KMS-11 (cell line): ENCODE measurements at regions not wholly inside any gene's neighbourhood (a gene's known extent, or its start where the extent isn't known, plus 50 kb on each side); places are given as distances from the start of the nearest gene placed in this dataset.

Source experiments
- H2AFZ ChIP-seq: fragments of 200-600 bp; sonication (generic); 2 replicates; pipeline ENCODE4 v1.6.1; 2016; ENCODE audit warnings: antibody characterized with exemption, mixed run types, low read depth
- H3K27ac ChIP-seq: fragments of 200-600 bp; sonication (generic); 2 replicates; pipeline ENCODE4 v1.6.1; 2016; ENCODE audit warnings: mild to moderate bottlenecking, mixed run types
- H3K27me3 ChIP-seq: fragments of 200-600 bp; sonication (generic); 2 replicates; pipeline ENCODE4 v1.6.1; 2017; ENCODE audit warnings: mild to moderate bottlenecking, low read depth, mixed run types, moderate library complexity; ENCODE audit not compliant: insufficient read depth
- H3K36me3 ChIP-seq: fragments of 200-600 bp; sonication (generic); 2 replicates; pipeline ENCODE4 v1.6.1; 2017; ENCODE audit warnings: mild to moderate bottlenecking, mixed run types; ENCODE audit not compliant: insufficient read depth
- H3K4me1 ChIP-seq: fragments of 200-600 bp; sonication (generic); 2 replicates; pipeline ENCODE4 v1.6.1; 2016; ENCODE audit warnings: mild to moderate bottlenecking, low read depth, mixed run types; ENCODE audit not compliant: poor library complexity, severe bottlenecking
- H3K4me2 ChIP-seq: fragments of 200-600 bp; sonication (generic); 2 replicates; pipeline ENCODE4 v1.7.0; 2016; ENCODE audit warnings: mild to moderate bottlenecking, mixed run types
- H3K4me3 ChIP-seq: fragments of 200-600 bp; sonication (generic); IDR thresholded peaks from 2 replicates; pipeline ENCODE4 v1.6.1; 2017; ENCODE audit warnings: low read depth, low read length, mixed read lengths; ENCODE audit not compliant: insufficient read depth
- H3K79me2 ChIP-seq: fragments of 200-600 bp; sonication (generic); 2 replicates; pipeline ENCODE4 v1.6.1; 2016; ENCODE audit warnings: low read depth, mixed run types; ENCODE audit not compliant: insufficient read depth
- H3K9ac ChIP-seq: fragments of 200-600 bp; sonication (generic); 2 replicates; pipeline ENCODE4 v1.6.1; 2016; ENCODE audit warnings: mild to moderate bottlenecking, mixed run types
- H4K20me1 ChIP-seq: fragments of 200-600 bp; sonication (generic); 2 replicates; pipeline ENCODE4 v1.6.1; 2016; ENCODE audit warnings: mild to moderate bottlenecking, mixed run types; ENCODE audit not compliant: insufficient read depth
- CTCF ChIP-seq: fragments of 200-600 bp; sonication (generic); conservative IDR thresholded peaks from 2 replicates; pipeline ENCODE4 v1.6.1; 2017; ENCODE audit warnings: low read depth, mild to moderate bottlenecking, antibody characterized with exemption, low read length, moderate library complexity, mixed read lengths

- 0 out of 2 replicates have a peak, but pooled peaks cover 4% of the 10 kb centered on the region for H3K27me3 ChIP-seq
- H3K27ac ChIP-seq, result no peak overlapping the region
- H3K4me2 ChIP-seq, result no peak overlapping the region
- no peak overlapping the region for H2AFZ ChIP-seq
- no peaks in the 10 kb centered on the region for H3K4me1 ChIP-seq
- H3K9ac ChIP-seq, result no peak overlapping the region
- no peaks in the 10 kb centered on the region for H3K79me2 ChIP-seq
- no peak overlapping the region for H3K4me3 ChIP-seq
- H4K20me1 ChIP-seq, result no peaks in the 10 kb centered on the region
- TF ChIP-seq CTCF, result no peak
- no peaks in the 10 kb centered on the region for H3K36me3 ChIP-seq
Observed at GRCh38 chr2:239639421-239640185, 238.8 kb upstream of the HDAC4 start.

GRCh38 chr2:239638376-239638775, 237.6 kb upstream of the HDAC4 start:
- Histone ChIP-seq H3K9ac (no peak overlapping the region), H3K4me3 (no peak overlapping the region), H3K4me2 (no peak overlapping the region), H2AFZ (no peak overlapping the region), H3K79me2 (no peaks in the 10 kb centered on the region), H4K20me1 (no peaks in the 10 kb centered on the region), H3K36me3 (no peaks in the 10 kb centered on the region), H3K27ac (no peak overlapping the region), H3K4me1 (no peaks in the 10 kb centered on the region), H3K27me3 (0 out of 2 replicates have a peak, but pooled peaks cover 4% of the 10 kb centered on the region)
- no peak for TF ChIP-seq CTCF

GRCh38 chr2:239636808-239637207, 236.0 kb upstream of the HDAC4 start:
- Histone ChIP-seq H2AFZ (no peak overlapping the region), H3K79me2 (no peaks in the 10 kb centered on the region), H3K4me3 (no peak overlapping the region), H3K9ac (no peak overlapping the region), H3K27ac (no peak overlapping the region), H3K4me1 (no peaks in the 10 kb centered on the region), H3K27me3 (0 out of 2 replicates have a peak, but pooled peaks cover 4% of the 10 kb centered on the region), H4K20me1 (no peaks in the 10 kb centered on the region), H3K4me2 (no peak overlapping the region), H3K36me3 (no peaks in the 10 kb centered on the region)
- no peak for TF ChIP-seq CTCF

DNA sequence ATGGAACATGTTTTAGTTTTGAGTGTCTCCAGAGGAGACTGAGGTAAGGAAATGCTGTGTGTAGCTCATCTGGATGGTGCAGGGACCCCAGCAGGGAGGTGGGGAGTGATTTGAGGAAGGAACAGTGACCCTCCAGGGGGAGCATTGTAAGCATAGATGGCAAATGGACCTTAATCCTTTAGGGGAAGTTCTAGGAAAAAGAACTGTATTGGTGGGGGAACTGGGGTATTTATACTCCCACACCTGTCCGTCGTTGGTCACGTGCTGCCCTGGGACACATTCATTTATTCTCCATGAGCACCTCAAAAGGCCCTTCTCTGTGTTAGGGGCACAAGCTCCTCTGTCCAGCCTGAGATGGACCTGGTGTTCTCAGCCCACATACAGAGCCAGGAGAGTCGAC, 233.9 kb upstream of the HDAC4 start:
- H3K27ac ChIP-seq, result no peak overlapping the region
- H3K36me3 ChIP-seq, result no peaks in the 10 kb centered on the region
- no peak overlapping the region for H2AFZ ChIP-seq
- 0 out of 2 replicates have a peak, but pooled peaks cover 4% of the 10 kb centered on the region for H3K27me3 ChIP-seq
- H4K20me1 ChIP-seq, result no peaks in the 10 kb centered on the region
- no peaks in the 10 kb centered on the region for H3K4me1 ChIP-seq
- H3K79me2 ChIP-seq, result no peaks in the 10 kb centered on the region
- H3K4me2 ChIP-seq, result no peak overlapping the region
- no peak overlapping the region for H3K9ac ChIP-seq
- no peak for TF ChIP-seq CTCF
- H3K4me3 ChIP-seq, result no peak overlapping the region
